HG02642 (cell line): ENCODE measurements at regions not wholly inside any gene's neighbourhood (a gene's known extent, or its start where the extent isn't known, plus 50 kb on each side); places are given as distances from the start of the nearest gene placed in this dataset.
"Not testable (repeated sequence)": the region's sequence is repeated elsewhere in the genome, so short reads cannot be mapped to it uniquely, and the experiment has no call there.

Source experiments
- ATAC-seq: cut with Tn5 transposase; IDR thresholded peaks from one replicate; pipeline ENCODE4 v1.9.1; 2021; ENCODE audit warnings: mild to moderate bottlenecking; ENCODE audit not compliant: unreplicated experiment, poor library complexity

DNA sequence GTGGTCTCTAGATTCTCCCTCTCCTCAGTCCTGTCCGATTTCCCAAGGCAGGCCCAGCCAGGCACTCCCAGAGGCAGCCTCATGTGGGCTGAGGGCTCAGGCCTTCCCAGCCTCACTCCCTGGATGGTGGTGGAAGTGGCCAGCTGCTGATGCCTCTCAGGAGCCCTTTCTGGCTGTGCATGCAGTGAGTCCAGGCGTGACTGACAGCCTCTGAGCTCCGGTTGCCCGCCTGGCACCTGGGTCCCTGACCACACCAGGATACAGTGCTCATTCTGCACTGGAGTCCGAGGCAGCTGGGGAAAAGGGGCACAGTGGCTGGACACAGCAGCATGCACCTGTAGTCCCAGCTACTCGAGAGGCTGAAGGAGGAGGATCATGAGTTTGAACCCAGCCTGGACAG, 132.6 kb downstream of the CUL2 start:
- no peak for ATAC-seq

GRCh38 chr10:34956756-34957155, 133.4 kb downstream of the CUL2 start:
- ATAC-seq: no peak

GRCh38 chr10:34955391-34955790, 134.8 kb downstream of the CUL2 start:
- ATAC-seq: no peak

GRCh38 chr10:34954142-34954541, 136.0 kb downstream of the CUL2 start:
- ATAC-seq: no peak

DNA sequence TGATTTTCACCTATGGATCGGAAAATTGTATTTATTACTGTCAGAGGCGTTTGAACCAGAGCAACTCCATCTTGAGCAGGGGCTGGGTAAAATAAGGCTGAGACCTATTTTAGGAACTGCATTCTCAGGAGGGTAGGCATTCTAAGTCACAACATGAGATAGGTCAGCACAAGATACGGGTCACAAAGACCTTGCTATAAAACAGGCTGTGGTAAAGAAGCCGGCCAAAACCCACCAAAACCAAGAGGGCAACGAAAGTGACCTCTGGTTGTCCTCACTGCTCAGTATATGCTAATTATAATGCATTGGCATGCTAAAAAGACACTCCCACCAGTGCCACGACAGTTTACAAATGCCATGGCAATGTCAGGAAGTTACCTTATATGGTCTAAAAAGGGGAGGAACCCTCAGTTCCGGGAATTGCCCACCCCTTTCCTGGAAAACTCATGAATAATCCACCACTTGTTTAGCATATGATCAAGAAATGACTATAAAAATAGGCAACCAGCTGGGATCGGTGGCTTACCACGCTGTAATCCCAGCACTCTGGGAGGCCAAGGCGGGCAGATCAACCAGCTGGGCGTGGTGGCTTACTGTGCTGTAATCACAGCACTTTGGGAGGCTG, 136.3 kb upstream of the PARD3 start:
- not testable (repeated sequence) for ATAC-seq

- ATAC-seq: not testable (repeated sequence)
Observed at GRCh38 chr10:34945951-34946522, 130.9 kb upstream of the PARD3 start.

DNA sequence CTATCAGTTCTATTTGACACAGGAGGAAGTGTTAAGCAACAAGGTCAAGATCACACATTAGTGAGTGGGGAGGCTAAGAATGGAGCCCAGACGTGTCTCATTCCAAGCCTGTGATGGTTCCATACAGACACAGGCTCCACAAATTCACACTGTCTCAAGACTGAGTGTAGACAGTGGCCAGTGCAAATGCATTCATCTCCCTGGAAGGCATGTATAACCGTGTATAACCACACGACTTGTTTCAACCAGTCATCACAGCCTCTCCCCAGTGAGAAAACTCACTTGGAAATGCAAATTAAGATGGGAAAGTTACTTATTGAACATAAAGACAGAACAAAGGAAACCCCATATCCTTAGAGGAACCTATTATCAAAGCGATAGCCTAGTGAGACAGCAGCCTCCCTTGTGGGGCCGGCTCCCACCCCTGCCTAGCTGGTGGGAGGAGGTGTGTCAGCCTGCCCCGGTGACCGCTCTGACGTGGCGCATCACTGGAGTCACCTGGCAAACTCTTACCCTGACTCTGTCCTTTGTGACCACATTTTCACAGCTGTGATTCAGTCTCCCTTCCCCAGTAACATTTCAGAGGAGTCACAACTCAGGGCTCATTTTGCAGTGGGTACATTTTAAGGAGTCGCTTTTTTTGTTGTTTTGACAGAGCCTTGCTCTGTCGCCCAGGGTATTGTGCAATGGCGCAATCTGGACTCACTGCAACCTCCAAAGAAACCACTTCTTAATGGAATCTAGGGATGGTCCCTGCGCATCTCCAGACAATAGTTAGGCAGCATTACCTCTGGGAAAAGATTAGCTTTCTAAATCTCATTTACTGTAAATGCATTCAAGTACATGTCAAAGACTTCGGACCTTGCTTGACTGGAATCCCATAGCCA, 126.6 kb upstream of the PARD3 start:
- peak; percentile 44 for ATAC-seq

DNA sequence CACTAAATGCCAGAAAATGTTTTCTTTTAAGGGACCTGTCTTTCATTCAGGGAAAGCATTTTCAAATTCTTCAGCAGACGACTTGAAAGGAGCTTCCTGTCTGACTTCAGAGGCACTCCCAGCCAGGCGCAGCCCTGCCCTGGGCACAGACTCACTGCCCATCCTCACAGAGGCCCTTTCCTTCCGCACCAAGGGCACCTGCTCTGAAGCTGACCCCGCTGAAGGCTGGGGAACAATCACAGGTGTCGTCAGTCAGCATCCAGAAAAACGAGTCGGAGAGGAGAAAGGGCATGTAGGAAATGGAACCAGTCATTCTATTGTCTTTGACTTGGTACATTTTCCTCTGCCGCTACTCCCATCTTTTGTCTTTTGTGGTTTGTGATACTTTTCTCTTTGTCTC, 125.3 kb upstream of the PARD3 start:
- ATAC-seq: no peak

DNA sequence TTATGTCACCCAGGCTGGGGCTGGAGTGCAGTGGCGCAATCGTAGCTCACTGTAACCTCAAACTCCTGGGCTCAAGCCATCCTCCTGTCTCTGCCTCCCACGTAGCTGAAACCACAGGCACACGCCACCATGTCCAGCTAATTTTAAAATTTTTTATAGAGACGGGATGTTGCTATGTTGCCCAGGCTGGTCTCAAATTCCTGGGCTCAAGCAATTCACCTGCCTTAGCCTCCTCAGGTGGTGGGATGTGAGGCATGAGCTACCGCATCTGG, 123.2 kb upstream of the PARD3 start:
- no peak for ATAC-seq

GRCh38 chr10:34937643-34938398, 122.7 kb upstream of the PARD3 start:
- ATAC-seq: not testable (repeated sequence)

GRCh38 chr10:34936061-34936460, 121.0 kb upstream of the PARD3 start:
- no peak for ATAC-seq

DNA sequence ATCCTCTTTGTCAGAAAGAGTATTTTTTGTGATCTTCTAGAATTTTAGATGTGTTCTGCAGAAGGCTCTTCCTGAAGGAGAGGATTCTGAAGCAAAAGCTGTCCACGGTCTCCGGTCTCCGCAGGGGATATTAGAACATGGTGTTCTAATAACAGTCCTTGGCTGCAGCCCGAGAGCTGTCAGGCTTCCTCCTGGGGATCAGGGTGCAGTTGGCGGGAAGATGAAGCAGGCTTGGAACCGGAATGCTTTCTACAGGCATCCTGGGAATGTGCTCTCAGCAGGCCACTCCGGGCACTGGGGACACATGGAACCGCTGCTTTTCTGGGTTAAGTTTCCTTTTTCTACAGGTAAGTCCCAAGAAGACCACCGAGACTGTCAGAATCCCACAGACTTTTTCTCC, 118.6 kb upstream of the PARD3 start:
- ATAC-seq: no peak

DNA sequence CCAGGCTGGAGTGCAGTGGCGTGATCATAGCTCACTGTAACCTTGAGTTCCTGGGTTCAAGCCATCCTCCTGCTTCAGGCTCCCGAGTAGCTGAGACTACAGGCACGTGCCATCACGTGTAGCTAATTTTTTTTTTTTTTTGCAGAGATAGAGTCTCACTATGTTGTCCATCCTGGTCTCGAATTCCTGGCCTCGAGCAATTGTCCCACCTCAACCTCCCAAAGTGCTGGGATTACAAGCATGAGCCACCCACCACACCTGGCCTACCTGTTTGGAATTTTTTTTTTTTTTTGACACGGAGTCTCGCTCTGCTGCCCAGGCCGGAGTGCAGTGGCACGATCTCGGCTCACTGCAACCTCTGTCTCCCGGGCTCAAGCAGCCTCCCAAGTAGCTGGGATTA, 117.1 kb upstream of the PARD3 start:
- no peak for ATAC-seq

DNA sequence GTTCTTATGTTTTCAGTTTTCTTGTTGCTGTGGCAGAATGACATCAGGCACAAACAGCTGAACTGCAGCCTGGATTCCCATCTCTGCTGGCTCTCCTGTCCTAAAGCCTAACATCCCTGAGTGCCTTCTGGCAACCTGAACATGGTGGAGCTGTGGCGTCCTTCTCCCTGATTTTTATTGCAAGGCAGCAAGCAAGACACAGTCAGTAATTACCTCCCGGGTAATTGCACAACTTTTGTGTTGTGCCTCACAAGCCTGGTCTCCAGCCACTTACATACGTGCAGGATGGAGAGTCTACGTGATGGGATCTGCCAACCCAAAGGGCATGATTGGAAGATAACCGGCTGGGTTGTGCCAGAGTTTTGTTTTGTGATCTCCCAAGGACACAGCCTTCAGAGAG, 116.1 kb upstream of the PARD3 start:
- no peak for ATAC-seq

GRCh38 chr10:34922138-34922537, 107.0 kb upstream of the PARD3 start:
- no peak for ATAC-seq

DNA sequence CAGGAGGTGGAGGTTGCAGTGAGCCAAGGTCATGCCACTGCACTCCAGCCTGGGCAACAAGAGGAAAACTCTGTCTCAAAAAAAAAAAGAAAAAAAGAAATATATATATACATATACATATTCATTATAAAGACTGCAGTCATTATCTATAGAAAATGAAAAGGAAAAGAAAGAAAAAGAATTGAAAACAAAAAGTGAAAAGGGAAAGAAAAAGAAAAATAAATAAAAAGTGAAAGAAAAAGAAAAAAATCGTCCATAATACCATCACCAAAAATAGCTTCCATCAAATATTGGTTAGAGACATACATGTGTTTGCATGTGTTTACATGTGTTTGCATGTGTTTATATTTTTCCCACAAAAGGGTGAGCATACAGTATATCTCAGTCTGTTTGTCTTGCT, 105.5 kb upstream of the PARD3 start:
- ATAC-seq: no peak

- ATAC-seq: no peak
Observed at GRCh38 chr10:34918776-34919315, 103.8 kb upstream of the PARD3 start.

DNA sequence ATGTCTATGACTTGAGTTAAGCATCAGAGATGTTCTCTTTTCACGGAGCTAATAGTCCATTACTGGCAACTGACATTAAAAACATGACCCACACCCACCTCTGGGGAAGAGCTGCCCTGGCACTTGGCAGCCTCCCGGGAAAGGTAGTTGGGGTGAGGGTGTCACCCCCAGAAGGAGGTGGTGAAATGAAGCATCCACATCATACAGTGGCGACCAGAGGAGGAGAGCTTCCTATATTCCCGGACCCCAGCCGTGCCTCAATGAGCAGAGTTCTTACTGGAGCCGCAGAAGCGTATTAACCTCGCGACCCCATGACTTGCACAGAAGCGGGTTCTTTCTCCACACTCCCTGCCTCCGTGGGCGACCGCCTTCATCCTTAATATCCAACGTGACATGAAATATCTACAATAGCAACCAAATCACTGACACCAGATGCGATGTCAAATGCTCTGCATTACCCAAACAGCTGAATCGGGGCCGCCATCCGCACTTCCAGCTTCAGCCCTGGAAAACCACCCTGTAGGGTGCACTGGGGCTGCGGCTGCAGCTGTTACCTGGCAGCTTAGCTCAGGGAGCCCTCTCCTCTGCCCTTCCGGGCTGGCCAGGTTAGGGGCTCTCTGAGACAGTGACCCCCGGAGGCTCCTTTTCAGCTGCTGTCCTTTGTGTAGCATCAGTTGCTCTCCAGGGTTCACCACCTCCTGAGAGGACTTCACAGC, 103.1 kb upstream of the PARD3 start:
- ATAC-seq: no peak

- no peak for ATAC-seq
Observed at GRCh38 chr10:34916314-34916713, 101.2 kb upstream of the PARD3 start.

GRCh38 chr10:34912771-34913170, 97.7 kb upstream of the PARD3 start:
- no peak for ATAC-seq
